Epithelial cell of proximal tubule (primary cell): ENCODE measurements at regions not wholly inside any gene's neighbourhood (a gene's known extent, or its start where the extent isn't known, plus 50 kb on each side); places are given as distances from the start of the nearest gene placed in this dataset.

Source experiments
- DNase-seq: peaks from one replicate; pipeline ENCODE4 v3.0.0-alpha.2; 2011; ENCODE audit warnings: low read depth
- H3K4me3 ChIP-seq: 2 replicates; pipeline ENCODE4 v1.5.1; 2011; ENCODE audit warnings: low read depth, mild to moderate bottlenecking, low read length
- CTCF ChIP-seq: conservative IDR thresholded peaks from 2 replicates; pipeline ENCODE4 v1.5.1; 2012; ENCODE audit warnings: low read depth, mild to moderate bottlenecking, low read length

DNA sequence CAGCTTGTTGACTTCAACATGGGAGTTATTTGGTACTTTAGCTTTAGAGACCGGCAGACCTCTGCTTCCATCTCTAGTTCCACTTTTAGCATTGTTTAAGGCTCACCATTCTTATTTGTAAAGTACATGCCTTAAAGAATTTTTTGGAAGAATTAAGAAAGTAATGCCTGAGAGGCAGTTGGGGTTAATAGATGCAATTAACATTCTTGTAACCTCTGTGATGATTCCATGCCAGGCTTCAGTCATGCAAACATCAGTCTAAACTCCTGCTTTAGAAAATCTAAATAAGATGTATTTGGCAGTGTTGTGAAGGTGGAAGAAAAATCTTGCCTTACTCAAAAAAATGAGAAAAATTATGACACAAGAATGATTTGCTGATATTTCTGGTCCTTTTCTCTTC is 79.9 kb upstream of the UBAC2 start:
- no peak overlapping the region for H3K4me3 ChIP-seq
- no peak for TF ChIP-seq CTCF
- no peak for DNase-seq

GRCh38 chr13:99122171-99122570 is 78.5 kb upstream of the UBAC2 start:
- DNase-seq: no peak
- no peak overlapping the region for H3K4me3 ChIP-seq
- TF ChIP-seq CTCF: no peak

DNA sequence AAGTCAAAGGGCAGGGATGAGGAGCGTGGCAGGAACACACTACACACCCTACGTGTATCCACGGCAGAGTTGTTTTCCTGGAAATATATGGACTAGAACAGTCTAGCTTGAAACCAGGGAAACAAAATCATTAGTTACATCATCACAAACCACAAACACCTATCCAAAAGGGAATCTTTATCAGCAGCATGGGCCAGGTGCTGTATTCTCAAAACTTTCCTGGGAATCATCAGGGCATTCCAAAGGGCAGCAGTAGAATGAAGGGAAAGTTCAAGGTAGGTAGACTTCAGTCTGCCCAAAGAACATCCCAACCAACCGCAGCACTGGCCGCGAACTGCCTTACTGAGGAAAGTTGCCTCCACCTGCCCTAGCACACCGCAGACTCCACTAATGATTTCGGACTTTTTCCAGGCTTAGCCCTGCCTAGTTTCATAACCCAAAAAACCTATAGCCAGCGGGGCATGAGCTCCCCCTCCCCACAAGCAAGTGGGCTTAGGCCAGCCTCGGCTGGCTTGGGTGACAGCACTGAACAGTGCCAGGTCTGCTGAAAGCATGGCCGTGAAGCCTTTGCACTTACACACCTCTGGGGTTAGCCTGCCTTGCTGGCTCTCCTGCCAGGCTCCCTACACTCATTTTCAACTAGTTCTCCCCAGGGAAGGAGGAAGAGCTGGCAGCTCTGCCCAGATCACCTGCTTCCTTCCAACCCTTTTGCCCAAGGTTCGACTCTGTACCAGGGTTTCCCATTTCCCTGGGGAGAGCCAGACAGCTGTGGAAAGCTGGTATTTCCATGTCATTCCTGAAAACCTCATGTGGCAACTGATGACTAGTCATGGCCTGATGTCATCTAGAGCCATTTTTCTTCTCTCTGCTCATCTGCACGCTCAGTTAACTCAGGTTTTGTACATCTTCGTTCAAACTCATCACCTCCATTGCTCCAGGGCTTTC is 77.3 kb upstream of the UBAC2 start:
- H3K4me3 ChIP-seq: no peak overlapping the region
- no peak for DNase-seq
- TF ChIP-seq CTCF: no peak

- no peak for TF ChIP-seq CTCF
- no peak overlapping the region for H3K4me3 ChIP-seq
- DNase-seq: no peak
Observed at GRCh38 chr13:99124046-99124400, 76.6 kb upstream of the UBAC2 start.

GRCh38 chr13:99124794-99125316 is 75.8 kb upstream of the UBAC2 start:
- H3K4me3 ChIP-seq: no peak overlapping the region
- no peak for DNase-seq
- TF ChIP-seq CTCF: no peak

DNA sequence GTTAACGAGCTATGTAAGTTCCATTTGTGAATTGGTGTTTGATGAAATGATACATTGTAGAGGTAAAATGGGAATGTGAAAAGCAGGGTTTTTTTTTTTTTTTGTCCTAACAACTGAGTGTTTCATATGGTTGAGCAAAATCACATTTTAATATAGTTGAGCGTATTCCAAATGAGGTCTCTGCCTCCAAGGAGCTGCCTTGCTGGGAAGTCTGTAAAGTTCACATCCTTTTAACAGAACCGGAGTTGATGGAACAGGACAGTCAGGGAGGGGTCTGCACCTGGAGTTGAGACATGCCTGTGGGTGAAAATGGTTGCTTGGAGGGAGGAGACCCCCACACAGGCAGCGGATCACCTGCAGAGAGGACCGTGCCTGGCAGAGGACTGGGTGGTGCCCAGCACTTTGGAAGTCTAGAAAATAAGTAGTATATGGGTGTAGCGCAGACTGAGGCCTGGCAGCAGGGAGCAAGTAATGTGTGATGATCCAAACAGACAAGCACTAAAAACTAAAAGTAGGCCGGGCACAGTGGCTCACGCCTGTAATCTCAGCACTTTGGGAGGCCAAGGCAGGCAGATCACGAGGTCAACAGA is 75.2 kb upstream of the UBAC2 start:
- no peak for TF ChIP-seq CTCF
- no peak overlapping the region for H3K4me3 ChIP-seq
- DNase-seq: no peak
